ENCODE measurements at regions not wholly inside any gene's neighbourhood (a gene's known extent, or its start where the extent isn't known, plus 50 kb on each side); places are given as distances from the start of the nearest gene placed in this dataset.

DNA sequence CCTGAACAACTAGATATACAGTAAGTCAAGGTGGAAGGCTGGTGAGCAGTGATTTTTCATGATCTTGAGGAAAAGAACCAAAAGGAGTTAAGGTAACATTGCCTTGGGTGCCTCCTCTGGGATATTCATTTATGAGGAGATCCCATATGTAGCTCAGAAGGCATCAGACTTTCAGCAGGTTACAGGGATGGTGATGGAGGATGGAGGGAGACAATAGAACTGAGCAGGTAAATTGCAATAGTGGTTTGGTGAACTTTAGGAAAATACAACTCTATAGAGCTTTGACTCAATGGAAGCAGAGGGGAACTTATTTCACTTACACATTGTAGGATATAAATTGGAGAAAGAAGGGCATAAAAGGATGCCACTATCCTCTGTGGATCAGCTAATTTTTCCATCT lies 243.4 kb upstream of the SPRY2 start:
- H3K27me3 ChIP-seq (ENCODE audit: control insufficient read depth in 4 of 4, insufficient read depth in 4 of 4, low read length in 3 of 4), result no peaks in the 10 kb centered on the region
- TF ChIP-seq SP1 (IDR thresholded peaks at IDR 0.05) (no peak), GABPA (IDR thresholded peaks at IDR 0.05 in 1 of 2, conservative IDR thresholded peaks at IDR 0.05 in 1 of 2) (no peak), TAF1 (conservative IDR thresholded peaks at IDR 0.05) (no peak), JUND (IDR thresholded peaks at IDR 0.05) (no peak), YY1 (IDR thresholded peaks at IDR 0.05) (no peak), HNF4G (IDR thresholded peaks at IDR 0.05) (no peak), FOXA1 (IDR thresholded peaks at IDR 0.05) (no peak), RAD21 (IDR thresholded peaks at IDR 0.05) (no peak), CTCF (IDR thresholded peaks at IDR 0.05; ENCODE audit: low read depth, low read length, missing input control) (no peak), EGR1 (IDR thresholded peaks at IDR 0.05; ENCODE audit: low read depth in 2 of 2) (no peak), ZBTB33 (IDR thresholded peaks at IDR 0.05) (no peak)
- TF ChIP-seq, protein P1, sequence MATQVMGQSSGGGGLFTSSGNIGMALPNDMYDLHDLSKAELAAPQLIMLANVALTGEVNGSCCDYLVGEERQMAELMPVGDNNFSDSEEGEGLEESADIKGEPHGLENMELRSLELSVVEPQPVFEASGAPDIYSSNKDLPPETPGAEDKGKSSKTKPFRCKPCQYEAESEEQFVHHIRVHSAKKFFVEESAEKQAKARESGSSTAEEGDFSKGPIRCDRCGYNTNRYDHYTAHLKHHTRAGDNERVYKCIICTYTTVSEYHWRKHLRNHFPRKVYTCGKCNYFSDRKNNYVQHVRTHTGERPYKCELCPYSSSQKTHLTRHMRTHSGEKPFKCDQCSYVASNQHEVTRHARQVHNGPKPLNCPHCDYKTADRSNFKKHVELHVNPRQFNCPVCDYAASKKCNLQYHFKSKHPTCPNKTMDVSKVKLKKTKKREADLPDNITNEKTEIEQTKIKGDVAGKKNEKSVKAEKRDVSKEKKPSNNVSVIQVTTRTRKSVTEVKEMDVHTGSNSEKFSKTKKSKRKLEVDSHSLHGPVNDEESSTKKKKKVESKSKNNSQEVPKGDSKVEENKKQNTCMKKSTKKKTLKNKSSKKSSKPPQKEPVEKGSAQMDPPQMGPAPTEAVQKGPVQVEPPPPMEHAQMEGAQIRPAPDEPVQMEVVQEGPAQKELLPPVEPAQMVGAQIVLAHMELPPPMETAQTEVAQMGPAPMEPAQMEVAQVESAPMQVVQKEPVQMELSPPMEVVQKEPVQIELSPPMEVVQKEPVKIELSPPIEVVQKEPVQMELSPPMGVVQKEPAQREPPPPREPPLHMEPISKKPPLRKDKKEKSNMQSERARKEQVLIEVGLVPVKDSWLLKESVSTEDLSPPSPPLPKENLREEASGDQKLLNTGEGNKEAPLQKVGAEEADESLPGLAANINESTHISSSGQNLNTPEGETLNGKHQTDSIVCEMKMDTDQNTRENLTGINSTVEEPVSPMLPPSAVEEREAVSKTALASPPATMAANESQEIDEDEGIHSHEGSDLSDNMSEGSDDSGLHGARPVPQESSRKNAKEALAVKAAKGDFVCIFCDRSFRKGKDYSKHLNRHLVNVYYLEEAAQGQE (IDR thresholded peaks at IDR 0.05), result no peak
- peaks cover 0 to 3% (median 0%) of the 10 kb centered on the region in 4 donors for H3K9me3 ChIP-seq (ENCODE audit: control insufficient read depth in 4 of 4, low read length in 3 of 4)
- H3K4me3 ChIP-seq (ENCODE audit: low read depth in 1 of 3, low read length in 3 of 3), result no peak overlapping the region
- no peak overlapping the region for H3K9ac ChIP-seq (ENCODE audit: low read depth in 1 of 2, low read length in 2 of 2)
- H3K27ac ChIP-seq (ENCODE audit: low read depth in 1 of 2, low read length in 2 of 2), result no peak overlapping the region
- no peak for DNase-seq (ENCODE audit: low spot score)
- no peaks in the 10 kb centered on the region for H3K36me3 ChIP-seq (ENCODE audit: control insufficient read depth in 4 of 4, insufficient read depth in 3 of 4, low read depth in 1 of 4, low read length in 3 of 4)
- no peaks in the 10 kb centered on the region for H3K4me1 ChIP-seq (ENCODE audit: control insufficient read depth in 4 of 4, insufficient read depth in 4 of 4, low read length in 3 of 4)

DNA sequence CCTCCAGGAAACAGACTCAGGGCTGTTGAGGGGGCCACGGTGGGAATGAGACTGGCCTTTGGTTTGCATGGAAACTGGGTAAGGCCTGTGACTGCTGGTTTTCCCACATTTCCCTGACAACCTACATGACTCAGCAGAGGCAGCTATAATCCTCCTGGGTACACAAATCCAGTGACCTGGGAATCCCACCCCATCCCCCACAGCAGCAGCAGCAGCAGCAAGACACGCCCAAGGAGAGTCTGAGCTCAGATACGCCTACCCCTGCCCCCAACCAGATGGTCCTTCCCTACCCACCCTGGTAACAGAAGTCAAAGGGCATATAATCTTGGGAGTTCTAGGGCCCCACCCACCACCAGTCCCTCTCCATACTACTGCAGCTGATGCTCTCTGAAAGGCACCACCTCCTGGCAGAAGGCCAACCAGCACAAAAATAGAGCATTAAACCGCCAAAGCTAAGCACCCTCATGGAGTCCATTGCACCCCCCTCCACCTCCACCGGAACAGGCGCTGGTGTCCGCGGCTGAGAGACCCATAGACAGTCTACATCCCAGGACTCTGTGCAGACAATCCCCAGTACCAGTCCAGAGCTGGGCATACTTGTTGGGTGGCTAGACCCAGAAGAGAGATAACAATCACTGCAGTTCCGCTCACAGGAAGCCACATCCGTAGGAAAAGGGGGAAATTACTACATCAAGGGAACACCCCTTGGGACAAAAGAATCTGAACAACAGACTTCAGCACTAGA lies 237.2 kb upstream of the SPRY2 start:
- Histone ChIP-seq H3K27me3 (ENCODE audit: control insufficient read depth in 4 of 4, insufficient read depth in 4 of 4, low read length in 3 of 4) (no peaks in the 10 kb centered on the region), H3K4me1 (ENCODE audit: control insufficient read depth in 4 of 4, insufficient read depth in 4 of 4, low read length in 3 of 4) (no peaks in the 10 kb centered on the region), H3K9me3 (ENCODE audit: control insufficient read depth in 4 of 4, low read length in 3 of 4) (no peaks in the 10 kb centered on the region), H3K4me3 (ENCODE audit: low read depth in 1 of 3, low read length in 3 of 3) (no peak overlapping the region), H3K9ac (ENCODE audit: low read depth in 1 of 2, low read length in 2 of 2) (no peak overlapping the region), H3K27ac (ENCODE audit: low read depth in 1 of 2, low read length in 2 of 2) (no peak overlapping the region), H3K36me3 (ENCODE audit: control insufficient read depth in 4 of 4, insufficient read depth in 3 of 4, low read depth in 1 of 4, low read length in 3 of 4) (no peaks in the 10 kb centered on the region)
- TF ChIP-seq YY1 (IDR thresholded peaks at IDR 0.05) (no peak), CTCF (IDR thresholded peaks at IDR 0.05; ENCODE audit: low read depth, low read length, missing input control) (no peak), ZBTB33 (IDR thresholded peaks at IDR 0.05) (no peak), RXRA (IDR thresholded peaks at IDR 0.05) (no peak)
- 88% methylated on average over 10 of the region's 10 CpGs for WGBS
- DNase-seq (ENCODE audit: low spot score), result no peak
